Effector CD4-positive, alpha-beta T cell (primary cell): ENCODE measurements at regions not wholly inside any gene's neighbourhood (a gene's known extent, or its start where the extent isn't known, plus 50 kb on each side); places are given as distances from the start of the nearest gene placed in this dataset.
"Not testable (repeated sequence)": the region's sequence is repeated elsewhere in the genome, so short reads cannot be mapped to it uniquely, and the experiment has no call there.

Source experiments
- DNase-seq: peaks from one replicate; pipeline ENCODE4 v3.0.0-alpha.2; 2020

DNA sequence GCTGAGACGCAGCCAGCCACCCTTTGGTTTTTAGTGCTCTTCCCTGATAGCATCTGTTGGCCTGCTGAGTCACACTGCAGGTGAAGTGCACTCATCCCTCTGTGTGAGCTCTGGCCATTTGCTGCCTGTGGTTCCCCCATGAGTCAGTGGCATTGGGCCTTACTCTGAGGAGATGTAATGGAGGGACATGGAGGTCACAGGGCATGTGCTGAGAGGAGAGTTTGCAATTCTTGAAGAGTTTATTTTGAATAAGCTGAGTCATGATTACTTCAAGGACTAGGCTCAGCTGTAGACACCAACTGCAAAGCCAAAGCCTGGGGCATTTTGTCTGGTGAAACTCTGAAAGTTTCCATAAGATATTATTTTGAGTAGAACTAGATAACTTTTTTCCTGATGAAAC, 200.3 kb downstream of the BCL2L11 start:
- not testable (repeated sequence) for DNase-seq

DNA sequence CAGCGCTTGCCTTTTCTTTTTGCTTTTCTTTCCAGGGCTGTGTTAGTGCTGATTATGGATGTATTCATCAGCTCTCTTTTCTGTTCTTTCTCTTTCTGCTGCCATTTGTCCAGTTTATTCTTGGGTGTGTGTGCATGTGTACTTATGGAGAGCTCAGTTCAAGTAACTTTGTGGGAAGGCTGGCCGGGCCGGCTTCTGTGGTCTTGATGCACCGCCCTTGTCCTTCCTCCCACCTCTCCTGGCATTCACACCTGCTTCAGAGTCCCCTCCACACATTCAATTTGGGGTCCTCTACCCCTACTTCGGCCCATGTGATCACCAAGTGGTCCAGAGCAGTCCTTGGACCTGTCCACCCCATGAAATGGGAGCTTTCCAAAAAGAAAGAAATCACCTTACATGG, 202.7 kb downstream of the BCL2L11 start:
- DNase-seq = not testable (repeated sequence)

GRCh38 chr2:111327726-111328125, 207.0 kb downstream of the BCL2L11 start:
- not testable (repeated sequence) for DNase-seq

- not testable (repeated sequence) for DNase-seq
Measured at GRCh38 chr2:111329309-111329708, 208.6 kb downstream of the BCL2L11 start.

GRCh38 chr2:111331099-111331724, 210.5 kb downstream of the BCL2L11 start:
- DNase-seq = not testable (repeated sequence)

DNA sequence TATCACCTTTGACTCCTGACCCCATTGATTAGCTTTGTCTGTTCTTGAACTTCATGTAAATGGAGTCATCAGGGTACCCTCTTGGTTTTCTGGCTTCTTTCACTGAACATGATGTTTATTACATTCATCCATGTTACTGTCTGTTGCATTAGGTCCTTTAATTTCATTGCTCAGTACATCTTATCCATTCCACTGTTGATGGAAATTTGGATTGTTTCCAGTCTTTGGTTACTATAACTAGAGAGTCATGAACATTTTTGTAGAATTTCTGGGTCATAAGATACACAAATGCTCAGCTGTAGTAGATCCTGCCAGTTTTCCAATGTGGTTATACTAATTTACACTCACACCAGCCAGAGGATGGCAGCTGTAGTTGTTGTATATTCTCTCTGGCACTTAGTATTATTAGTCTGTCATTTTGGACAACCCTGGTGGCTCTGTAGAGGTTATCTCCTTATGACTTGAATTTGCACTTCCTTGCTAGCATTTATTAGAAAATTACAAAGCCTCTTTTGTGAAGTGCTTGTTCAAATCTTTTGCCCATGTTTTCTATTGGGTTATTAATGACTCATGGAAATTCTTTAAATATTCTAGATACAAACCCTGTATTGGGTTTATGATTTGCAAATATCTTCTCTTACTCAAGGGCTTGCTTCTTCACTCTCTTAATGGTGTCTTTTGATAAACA, 214.7 kb downstream of the BCL2L11 start:
- not testable (repeated sequence) for DNase-seq

DNA sequence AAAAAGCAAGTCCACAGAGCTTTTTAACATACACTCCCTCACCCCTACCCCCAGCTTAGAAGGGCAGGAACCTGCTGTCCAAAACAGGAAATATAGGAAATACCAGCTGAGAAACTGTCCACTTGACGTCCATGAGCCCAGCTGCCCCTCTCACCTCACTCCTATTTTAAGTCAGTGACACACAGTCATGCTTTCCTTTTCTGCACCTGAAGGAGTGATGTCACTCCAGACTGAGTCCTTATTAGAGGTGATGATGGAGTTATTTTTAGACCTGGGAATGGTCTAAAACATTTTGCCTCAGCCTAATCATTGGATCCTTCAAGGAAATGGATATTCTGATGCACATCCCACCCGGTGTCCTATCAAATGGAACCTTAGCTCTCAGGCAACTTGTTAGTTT, 217.8 kb downstream of the BCL2L11 start:
- DNase-seq = not testable (repeated sequence)

- not testable (repeated sequence) for DNase-seq
Measured at GRCh38 chr2:111339476-111339875, 218.8 kb downstream of the BCL2L11 start.

GRCh38 chr2:111344590-111344989, 223.9 kb downstream of the BCL2L11 start:
- not testable (repeated sequence) for DNase-seq

GRCh38 chr2:111345439-111345838, 224.7 kb downstream of the BCL2L11 start:
- not testable (repeated sequence) for DNase-seq

GRCh38 chr2:111346018-111346930, 225.6 kb downstream of the BCL2L11 start:
- DNase-seq = not testable (repeated sequence)

- DNase-seq = not testable (repeated sequence)
Measured at GRCh38 chr2:111347695-111348094, 227.0 kb downstream of the BCL2L11 start.

- DNase-seq = not testable (repeated sequence)
Measured at GRCh38 chr2:111348316-111348715, 227.6 kb downstream of the BCL2L11 start.

DNA sequence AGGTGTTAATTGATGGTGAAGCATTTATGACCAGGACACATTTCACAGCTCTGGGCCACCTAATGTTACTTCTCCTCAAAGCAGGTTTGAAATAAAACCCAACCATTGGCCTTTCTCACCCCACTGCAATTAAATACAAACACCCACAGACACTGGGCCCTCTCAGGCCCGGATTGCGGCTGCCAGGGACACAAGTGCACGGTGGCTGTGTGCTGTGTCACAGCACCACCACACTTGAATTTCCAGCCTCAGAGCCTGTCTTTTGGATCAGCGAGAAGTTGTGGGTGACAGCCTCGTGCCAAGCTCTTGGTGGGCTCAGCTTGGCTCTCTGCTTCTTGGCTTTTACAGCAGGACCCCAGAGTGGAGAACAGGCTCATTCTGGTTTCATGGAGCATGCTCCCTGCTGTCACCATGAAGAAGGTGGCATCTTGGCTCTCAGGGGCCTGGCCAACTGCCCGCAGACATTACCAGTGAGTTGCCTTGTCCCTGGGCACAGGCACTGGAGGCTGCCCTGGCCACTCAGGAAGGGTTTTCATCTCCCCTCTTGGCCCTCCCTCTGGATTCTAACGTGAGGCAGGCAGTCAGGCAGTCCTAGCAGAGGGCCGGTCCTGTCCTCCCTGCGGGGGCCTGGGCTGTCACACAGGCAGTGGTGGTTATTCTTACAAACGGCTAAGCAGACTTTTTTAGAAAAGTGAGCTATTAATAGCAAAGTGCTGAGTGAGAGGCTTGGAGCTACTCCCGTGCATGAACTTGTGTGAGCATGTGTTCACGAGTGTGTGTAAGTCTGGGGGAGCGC, 234.5 kb downstream of the BCL2L11 start:
- not testable (repeated sequence) for DNase-seq

DNA sequence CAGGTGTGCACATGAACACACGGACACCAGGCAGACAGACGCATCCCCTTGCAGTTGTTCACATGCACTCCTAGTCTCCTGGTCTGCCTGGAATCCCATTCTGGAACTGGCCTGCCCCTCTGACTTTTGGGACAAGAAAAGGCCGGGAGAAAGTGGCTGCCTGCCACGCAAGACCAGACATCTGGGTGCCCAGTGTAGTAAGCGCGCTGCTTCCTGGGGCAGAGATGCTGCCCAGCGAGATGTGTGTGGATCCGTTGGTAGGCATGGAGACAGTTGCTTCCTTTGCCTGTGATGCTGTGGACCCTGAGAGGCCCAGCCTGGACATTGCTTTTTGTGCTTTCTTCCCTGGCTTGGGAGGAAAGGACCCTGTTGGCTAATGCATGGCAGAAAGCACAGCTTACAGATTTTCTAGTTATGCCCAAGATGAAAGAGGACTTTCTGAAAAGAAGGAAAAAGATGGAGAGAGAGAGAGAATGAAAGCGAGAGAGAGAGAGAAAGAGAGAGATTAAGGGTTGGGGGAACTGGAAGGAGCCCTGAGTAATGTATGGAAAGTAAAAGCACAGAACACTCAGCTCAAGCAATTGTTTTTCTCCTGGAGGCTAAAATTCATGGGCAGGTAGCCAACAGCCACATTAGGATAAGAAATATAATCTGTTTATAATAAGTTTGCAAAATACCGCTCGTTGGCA, 235.3 kb downstream of the BCL2L11 start:
- not testable (repeated sequence) for DNase-seq

- DNase-seq = not testable (repeated sequence)
Measured at GRCh38 chr2:111356512-111357031, 235.9 kb downstream of the BCL2L11 start.

DNA sequence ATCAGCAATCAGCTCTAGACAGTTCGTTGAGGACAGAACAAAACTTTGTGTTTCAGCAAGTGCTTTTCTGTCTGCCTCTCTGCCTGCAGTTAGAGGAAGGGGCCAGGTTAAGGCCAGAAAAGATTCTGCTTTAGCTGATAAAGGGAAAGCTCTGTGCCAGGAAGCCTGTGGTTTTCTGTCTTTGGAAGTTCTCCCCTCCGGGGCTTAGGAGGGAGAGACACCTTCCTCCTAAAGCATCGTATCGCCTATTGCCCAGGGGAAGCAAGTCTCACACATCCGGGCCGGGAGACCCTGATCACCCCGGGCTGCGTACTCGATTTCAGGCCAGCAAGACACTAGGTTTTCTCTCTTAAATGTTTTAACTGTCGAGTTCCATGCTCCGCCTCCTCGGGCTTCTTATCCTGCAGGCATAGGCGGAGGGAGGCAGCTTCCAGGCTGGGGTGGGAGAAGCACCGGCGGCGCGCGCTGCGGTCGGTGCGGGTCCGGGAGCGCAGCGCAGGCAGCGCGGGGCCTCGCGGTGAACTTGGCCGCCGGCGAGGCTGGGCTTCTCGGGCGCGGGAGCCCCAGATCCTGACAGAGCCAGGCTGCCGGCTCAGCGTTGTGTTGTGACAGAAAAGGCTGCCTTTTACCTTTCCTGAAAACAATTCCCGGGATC, 245.4 kb downstream of the BCL2L11 start:
- not testable (repeated sequence) for DNase-seq

- DNase-seq = not testable (repeated sequence)
Measured at GRCh38 chr2:111366641-111367029, 245.9 kb downstream of the BCL2L11 start.

GRCh38 chr2:111367080-111367479, 246.4 kb downstream of the BCL2L11 start:
- not testable (repeated sequence) for DNase-seq

- not testable (repeated sequence) for DNase-seq
Measured at GRCh38 chr2:111367871-111368270, 247.2 kb downstream of the BCL2L11 start.

DNA sequence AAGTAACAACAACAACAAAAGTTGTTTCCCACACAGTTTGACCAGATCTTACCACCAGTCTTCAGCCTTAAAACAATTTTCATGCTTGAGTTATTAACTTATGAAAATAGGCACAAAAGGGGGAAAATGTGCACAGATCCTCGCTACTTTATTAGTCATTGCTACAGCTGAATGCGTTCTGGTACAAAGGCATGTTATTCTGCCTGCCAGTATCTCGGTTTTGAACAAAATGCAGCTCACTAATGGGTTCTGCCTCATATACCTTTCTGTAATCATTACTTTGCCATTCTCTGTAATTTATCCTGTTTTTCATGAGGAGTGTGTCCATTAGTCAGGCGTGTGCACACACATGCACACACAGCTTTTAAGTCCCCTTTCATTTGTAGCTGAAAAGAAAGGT, 247.6 kb downstream of the BCL2L11 start:
- not testable (repeated sequence) for DNase-seq
